ENCODE measurements at regions not wholly inside any gene's neighbourhood (a gene's known extent, or its start where the extent isn't known, plus 50 kb on each side); places are given as distances from the start of the nearest gene placed in this dataset.

DNA sequence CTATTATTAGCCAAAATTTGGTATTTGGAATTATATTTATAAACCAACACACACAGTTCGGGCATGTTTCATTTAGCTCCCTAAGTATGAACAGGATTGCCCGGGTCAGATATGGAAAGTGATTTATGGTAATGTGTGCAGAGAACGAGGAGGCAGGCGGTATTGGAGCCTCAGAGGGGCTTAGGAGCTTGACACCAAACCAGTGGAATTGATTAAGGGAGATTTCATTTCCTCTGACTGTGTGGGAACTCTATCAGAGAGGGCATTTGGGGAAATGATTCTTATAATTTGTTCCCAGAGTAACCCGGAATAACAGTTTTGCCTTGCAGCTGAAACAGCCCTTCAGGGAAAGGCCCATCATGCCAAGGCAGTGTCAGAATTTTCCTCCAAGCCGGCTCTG, 115.1 kb upstream of the SPTLC3 start:
- Histone ChIP-seq H2BK15ac (ENCODE audit: low read depth, low read length) (no peak overlapping the region), H2AK5ac (ENCODE audit: insufficient read length, low read length) (no peak overlapping the region), H3K27ac (ENCODE audit: insufficient read length, low read depth, low read length) (no peak overlapping the region), H2BK12ac (ENCODE audit: insufficient read length, low read depth, low read length) (no peak overlapping the region), H3K23me2 (ENCODE audit: insufficient read length, low read depth, low read length, poor library complexity, severe bottlenecking) (no peaks in the 10 kb centered on the region), H3K79me2 (ENCODE audit: insufficient read depth, low read length) (no peaks in the 10 kb centered on the region), H2AFZ (ENCODE audit: low read length) (no peak overlapping the region), H4K5ac (ENCODE audit: insufficient read length, low read depth, low read length) (no peak overlapping the region), H3K4me1 (ENCODE audit: insufficient read depth, low read length) (peaks cover 6% of the 10 kb centered on the region; the same call in 1 of the 2 replicates), H3K27me3 (ENCODE audit: insufficient read depth, low read length) (no peaks in the 10 kb centered on the region), H2BK120ac (ENCODE audit: low read depth, low read length, poor library complexity, severe bottlenecking) (no peak overlapping the region), H3K9ac (ENCODE audit: extremely low read depth, insufficient read length, low read length) (no peak overlapping the region), H2BK5ac (ENCODE audit: insufficient read length, low read length) (no peak overlapping the region), H4K8ac (replicated peaks; ENCODE audit: insufficient read length, low read depth, low read length) (no peak overlapping the region), H3K79me1 (ENCODE audit: insufficient read depth, low read depth, low read length, poor library complexity, severe bottlenecking) (no peaks in the 10 kb centered on the region), H3T11ph (ENCODE audit: low read length) (no peak overlapping the region), H3K9me3 (ENCODE audit: control insufficient read depth, low read depth, low read length) (no peaks in the 10 kb centered on the region), H3K4me2 (ENCODE audit: insufficient read depth, insufficient read length, low read length) (no peak overlapping the region), H3K14ac (ENCODE audit: insufficient read depth, low read length) (no peak overlapping the region), H3K56ac (ENCODE audit: insufficient read length, low read depth, low read length) (no peak overlapping the region), H3K4ac (ENCODE audit: low read depth, low read length) (no peak overlapping the region), H3K18ac (ENCODE audit: insufficient read length, low read depth, low read length) (no peak overlapping the region), H3K23ac (ENCODE audit: insufficient read length, low read depth, low read length) (no peak overlapping the region), H2BK20ac (ENCODE audit: low read depth, low read length, poor library complexity, severe bottlenecking) (no peak overlapping the region), H4K91ac (ENCODE audit: insufficient read length, low read depth, low read length) (no peak overlapping the region), H4K20me1 (ENCODE audit: control insufficient read depth, insufficient read depth, insufficient read length) (no peaks in the 10 kb centered on the region)
- H3K9me3 Mint-ChIP-seq: peaks cover 5 to 8% of the 10 kb centered on the region in 2 experiments; a peak in 4 of 5 replicates
- no CpG with 5 or more reads among the region's 6 CpGs for WGBS (ENCODE audit: extremely low coverage, insufficient read length, low lambda C conversion rate)
- peaks cover 13 to 15% of the 10 kb centered on the region in 2 experiments for H3K4me1 Mint-ChIP-seq
- no peak overlapping the region for H3K27ac Mint-ChIP-seq
- no peaks in the 10 kb centered on the region; the same call in 1 of the 2 replicates for H3K27me3 Mint-ChIP-seq (ENCODE audit: low read depth)
- no peak for DNase-seq
- TF ChIP-seq CTCF (conservative IDR thresholded peaks at IDR 0.05): no peak
- peaks cover 0 to 6% (median 5%) of the 10 kb centered on the region in 3 experiments; a peak in 3 of 7 replicates for H3K36me3 Mint-ChIP-seq (ENCODE audit: insufficient read depth in 1 of 3, low read depth in 3 of 3)
- no peak overlapping the region for H3K4me3 Mint-ChIP-seq
